SK-N-SH treated with all-trans-retinoic acid at 6 μM for 48 hours (cell line): ENCODE measurements at regions not wholly inside any gene's neighbourhood (a gene's known extent, or its start where the extent isn't known, plus 50 kb on each side); places are given as distances from the start of the nearest gene placed in this dataset.

Source experiments
- ATAC-seq: fragments of 200-7000 bp; cut with Tn5 transposase; 3 replicates; pipeline ENCODE4 v1.9.1; 2020; ENCODE audit warnings: mild to moderate bottlenecking, moderate library complexity
- ARNTL ChIP-seq: fragments of 450-650 bp; formaldehyde crosslinking; IDR thresholded peaks from 2 replicates; pipeline ENCODE4 v1.5.0; 2020; ENCODE audit warnings: low read depth, mild to moderate bottlenecking, moderate library complexity, borderline replicate concordance
- BACH2 ChIP-seq: fragments of 250-450 bp; sonication (Bioruptor Pico); IDR thresholded peaks from 2 replicates; pipeline ENCODE4 v1.9.0; 2021; ENCODE audit warnings: mild to moderate bottlenecking, borderline replicate concordance
- CSDC2 ChIP-seq: fragments of 250-450 bp; sonication (Bioruptor Pico); IDR thresholded peaks from 2 replicates; pipeline ENCODE4 v1.5.0; 2020; ENCODE audit warnings: mild to moderate bottlenecking, moderate library complexity
- GLIS3 ChIP-seq: fragments of 250-450 bp; sonication (Bioruptor Pico); IDR thresholded peaks from 2 replicates; pipeline ENCODE4 v1.5.0; 2020; ENCODE audit warnings: mild to moderate bottlenecking, moderate library complexity
- ISL1 ChIP-seq: fragments of 250-450 bp; sonication (Bioruptor Pico); IDR thresholded peaks from 2 replicates; pipeline ENCODE4 v2.1.2; 2022; ENCODE audit warnings: mild to moderate bottlenecking, moderate library complexity
- OSR1 ChIP-seq: fragments of 250-450 bp; sonication (Bioruptor Pico); IDR thresholded peaks from 2 replicates; pipeline ENCODE4 v1.8.0; 2022; ENCODE audit warnings: moderate library complexity, mild to moderate bottlenecking, inconsistent platforms
- PPARA ChIP-seq: fragments of 250-450 bp; sonication (Bioruptor Pico); IDR thresholded peaks from 2 replicates; pipeline ENCODE4 v1.5.0; 2020; ENCODE audit warnings: mild to moderate bottlenecking, borderline replicate concordance
- RARB ChIP-seq: fragments of 250-450 bp; sonication (Bioruptor Pico); IDR thresholded peaks from 2 replicates; pipeline ENCODE4 v1.8.0; 2021; ENCODE audit warnings: mild to moderate bottlenecking, moderate library complexity
- SNAI2 ChIP-seq: fragments of 250-450 bp; sonication (Bioruptor Pico); IDR thresholded peaks from 2 replicates; pipeline ENCODE4 v1.5.0; 2020; ENCODE audit warnings: mild to moderate bottlenecking, moderate library complexity
- TCF4 ChIP-seq: fragments of 250-450 bp; sonication (Bioruptor Pico); IDR thresholded peaks from 2 replicates; pipeline ENCODE4 v1.8.0; 2021; ENCODE audit warnings: mild to moderate bottlenecking, moderate library complexity, borderline replicate concordance
- TOX ChIP-seq: fragments of 250-450 bp; sonication (Bioruptor Pico); IDR thresholded peaks from 2 replicates; pipeline ENCODE4 v1.8.0; 2021; ENCODE audit warnings: mild to moderate bottlenecking, moderate library complexity, borderline replicate concordance
- ZC3H10 ChIP-seq: fragments of 250-450 bp; sonication (Bioruptor Pico); IDR thresholded peaks from 2 replicates; pipeline ENCODE4 v1.5.1; 2021; ENCODE audit warnings: mild to moderate bottlenecking, moderate library complexity
- ZFP30 ChIP-seq: fragments of 450-650 bp; formaldehyde crosslinking; IDR thresholded peaks from 2 replicates; pipeline ENCODE4 v1.5.0; 2022; ENCODE audit warnings: mild to moderate bottlenecking, moderate library complexity
- ZNF565 ChIP-seq: fragments of 450-650 bp; formaldehyde crosslinking; conservative IDR thresholded peaks from 2 replicates; pipeline ENCODE4 v1.5.0; 2020; ENCODE audit warnings: low read depth, mild to moderate bottlenecking, moderate library complexity
- ZNF70 ChIP-seq: fragments of 450-650 bp; formaldehyde crosslinking; IDR thresholded peaks from 2 replicates; pipeline ENCODE4 v1.5.0; 2020; ENCODE audit warnings: mild to moderate bottlenecking, moderate library complexity
- ZNF8 ChIP-seq: fragments of 450-650 bp; formaldehyde crosslinking; IDR thresholded peaks from 2 replicates; pipeline ENCODE4 v1.5.0; 2020; ENCODE audit warnings: mild to moderate bottlenecking, moderate library complexity
- TF ChIP-seq, protein P1 (sequence below): fragments of 250-450 bp; sonication (Bioruptor Pico); IDR thresholded peaks from 2 replicates; pipeline ENCODE4 v1.8.0; 2021; ENCODE audit warnings: low read depth, mild to moderate bottlenecking, moderate library complexity, borderline replicate concordance
- TF ChIP-seq, protein P2 (sequence below): fragments of 250-450 bp; sonication (Bioruptor Pico); IDR thresholded peaks from 2 replicates; pipeline ENCODE4 v1.5.1; 2021; ENCODE audit warnings: mild to moderate bottlenecking, moderate library complexity
- TF ChIP-seq, protein P3 (sequence below): fragments of 250-450 bp; sonication (Bioruptor Pico); IDR thresholded peaks from 2 replicates; pipeline ENCODE4 v1.8.0; 2020; ENCODE audit warnings: mild to moderate bottlenecking, moderate library complexity, borderline replicate concordance
- TF ChIP-seq, protein P4 (sequence below): fragments of 250-450 bp; sonication (Bioruptor Pico); IDR thresholded peaks from 2 replicates; pipeline ENCODE4 v1.5.1; 2020; ENCODE audit warnings: low read depth, mild to moderate bottlenecking, moderate library complexity

DNA sequence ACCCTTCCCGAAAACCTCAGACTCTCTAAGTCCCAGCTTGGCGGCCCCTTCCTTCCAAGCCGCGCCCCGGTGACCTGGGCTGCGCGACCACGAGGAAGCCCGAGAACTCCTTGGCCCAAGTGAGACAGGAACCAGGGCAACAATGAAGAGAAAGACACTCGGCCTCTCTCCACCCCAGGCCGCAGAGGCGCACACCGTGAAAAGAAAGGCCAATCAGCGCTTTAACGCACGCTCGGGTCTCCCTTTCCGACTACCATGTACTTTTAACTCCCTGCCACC is 166.4 kb upstream of the PPP1R3A start:
- peak; percentile 46 for ATAC-seq

DNA sequence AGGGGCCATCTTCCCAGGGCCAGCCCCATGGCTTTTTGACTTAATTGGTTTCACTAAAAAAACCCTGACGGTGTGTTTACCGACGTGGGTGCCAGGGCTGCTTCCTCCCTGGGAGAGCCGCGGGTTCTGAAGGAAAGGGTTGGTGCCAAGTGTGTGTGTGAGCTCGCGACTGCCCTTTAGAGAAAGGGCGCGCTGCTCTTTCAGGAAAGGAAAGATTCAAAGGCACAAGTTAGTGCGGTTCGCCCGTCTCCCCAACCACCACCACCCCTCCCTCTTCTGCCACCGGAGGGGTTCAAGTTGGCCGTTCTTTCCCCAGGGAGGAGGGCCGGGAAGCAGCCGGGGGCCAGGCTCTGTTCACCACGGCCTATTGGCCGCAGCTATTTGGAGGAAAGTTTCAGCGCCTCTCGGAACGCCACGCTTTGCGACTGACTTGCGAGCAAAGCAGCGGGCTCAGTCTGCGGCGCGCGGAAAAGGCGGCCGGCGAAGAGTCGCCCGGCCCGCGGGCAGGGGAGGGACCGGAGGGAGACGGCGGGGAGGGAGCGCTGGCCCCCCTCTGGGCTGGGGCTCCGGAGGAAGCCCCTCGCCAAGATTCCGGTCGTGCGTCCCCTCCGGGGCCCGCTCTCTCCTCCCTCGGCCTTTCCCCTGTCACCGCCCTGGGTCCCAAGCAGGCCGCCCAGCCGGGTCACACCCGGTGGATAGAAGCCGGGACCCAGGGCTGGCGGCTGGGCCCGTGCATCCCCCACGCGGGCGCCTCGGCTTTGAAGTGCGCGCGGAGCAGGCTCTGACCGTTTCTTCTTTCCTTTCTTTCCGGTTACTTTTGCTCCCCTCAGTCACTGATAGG is 165.9 kb upstream of the PPP1R3A start:
- TF ChIP-seq TOX (CRISPR knock-in tag): no peak
- TF ChIP-seq ZNF565: no peak
- TF ChIP-seq ZFP30: no peak
- TF ChIP-seq GLIS3 (CRISPR knock-in tag): no peak
- TF ChIP-seq SNAI2 (CRISPR knock-in tag): no peak
- no peak for TF ChIP-seq OSR1
- no peak for TF ChIP-seq RARB (CRISPR knock-in tag)
- TF ChIP-seq ZNF8: no peak
- TF ChIP-seq, protein P1, sequence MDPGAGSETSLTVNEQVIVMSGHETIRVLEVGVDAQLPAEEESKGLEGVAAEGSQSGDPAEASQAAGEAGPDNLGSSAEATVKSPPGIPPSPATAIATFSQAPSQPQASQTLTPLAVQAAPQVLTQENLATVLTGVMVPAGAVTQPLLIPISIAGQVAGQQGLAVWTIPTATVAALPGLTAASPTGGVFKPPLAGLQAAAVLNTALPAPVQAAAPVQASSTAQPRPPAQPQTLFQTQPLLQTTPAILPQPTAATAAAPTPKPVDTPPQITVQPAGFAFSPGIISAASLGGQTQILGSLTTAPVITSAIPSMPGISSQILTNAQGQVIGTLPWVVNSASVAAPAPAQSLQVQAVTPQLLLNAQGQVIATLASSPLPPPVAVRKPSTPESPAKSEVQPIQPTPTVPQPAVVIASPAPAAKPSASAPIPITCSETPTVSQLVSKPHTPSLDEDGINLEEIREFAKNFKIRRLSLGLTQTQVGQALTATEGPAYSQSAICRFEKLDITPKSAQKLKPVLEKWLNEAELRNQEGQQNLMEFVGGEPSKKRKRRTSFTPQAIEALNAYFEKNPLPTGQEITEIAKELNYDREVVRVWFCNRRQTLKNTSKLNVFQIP: no peak
- TF ChIP-seq PPARA (CRISPR knock-in tag): no peak
- TF ChIP-seq ZNF70: no peak
- TF ChIP-seq, protein P2, sequence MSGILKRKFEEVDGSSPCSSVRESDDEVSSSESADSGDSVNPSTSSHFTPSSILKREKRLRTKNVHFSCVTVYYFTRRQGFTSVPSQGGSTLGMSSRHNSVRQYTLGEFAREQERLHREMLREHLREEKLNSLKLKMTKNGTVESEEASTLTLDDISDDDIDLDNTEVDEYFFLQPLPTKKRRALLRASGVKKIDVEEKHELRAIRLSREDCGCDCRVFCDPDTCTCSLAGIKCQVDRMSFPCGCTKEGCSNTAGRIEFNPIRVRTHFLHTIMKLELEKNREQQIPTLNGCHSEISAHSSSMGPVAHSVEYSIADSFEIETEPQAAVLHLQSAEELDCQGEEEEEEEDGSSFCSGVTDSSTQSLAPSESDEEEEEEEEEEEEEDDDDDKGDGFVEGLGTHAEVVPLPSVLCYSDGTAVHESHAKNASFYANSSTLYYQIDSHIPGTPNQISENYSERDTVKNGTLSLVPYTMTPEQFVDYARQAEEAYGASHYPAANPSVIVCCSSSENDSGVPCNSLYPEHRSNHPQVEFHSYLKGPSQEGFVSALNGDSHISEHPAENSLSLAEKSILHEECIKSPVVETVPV (CRISPR knock-in tag): no peak
- TF ChIP-seq, protein P3, sequence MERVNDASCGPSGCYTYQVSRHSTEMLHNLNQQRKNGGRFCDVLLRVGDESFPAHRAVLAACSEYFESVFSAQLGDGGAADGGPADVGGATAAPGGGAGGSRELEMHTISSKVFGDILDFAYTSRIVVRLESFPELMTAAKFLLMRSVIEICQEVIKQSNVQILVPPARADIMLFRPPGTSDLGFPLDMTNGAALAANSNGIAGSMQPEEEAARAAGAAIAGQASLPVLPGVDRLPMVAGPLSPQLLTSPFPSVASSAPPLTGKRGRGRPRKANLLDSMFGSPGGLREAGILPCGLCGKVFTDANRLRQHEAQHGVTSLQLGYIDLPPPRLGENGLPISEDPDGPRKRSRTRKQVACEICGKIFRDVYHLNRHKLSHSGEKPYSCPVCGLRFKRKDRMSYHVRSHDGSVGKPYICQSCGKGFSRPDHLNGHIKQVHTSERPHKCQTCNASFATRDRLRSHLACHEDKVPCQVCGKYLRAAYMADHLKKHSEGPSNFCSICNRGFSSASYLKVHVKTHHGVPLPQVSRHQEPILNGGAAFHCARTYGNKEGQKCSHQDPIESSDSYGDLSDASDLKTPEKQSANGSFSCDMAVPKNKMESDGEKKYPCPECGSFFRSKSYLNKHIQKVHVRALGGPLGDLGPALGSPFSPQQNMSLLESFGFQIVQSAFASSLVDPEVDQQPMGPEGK (CRISPR knock-in tag): no peak
- TF ChIP-seq, protein P4, sequence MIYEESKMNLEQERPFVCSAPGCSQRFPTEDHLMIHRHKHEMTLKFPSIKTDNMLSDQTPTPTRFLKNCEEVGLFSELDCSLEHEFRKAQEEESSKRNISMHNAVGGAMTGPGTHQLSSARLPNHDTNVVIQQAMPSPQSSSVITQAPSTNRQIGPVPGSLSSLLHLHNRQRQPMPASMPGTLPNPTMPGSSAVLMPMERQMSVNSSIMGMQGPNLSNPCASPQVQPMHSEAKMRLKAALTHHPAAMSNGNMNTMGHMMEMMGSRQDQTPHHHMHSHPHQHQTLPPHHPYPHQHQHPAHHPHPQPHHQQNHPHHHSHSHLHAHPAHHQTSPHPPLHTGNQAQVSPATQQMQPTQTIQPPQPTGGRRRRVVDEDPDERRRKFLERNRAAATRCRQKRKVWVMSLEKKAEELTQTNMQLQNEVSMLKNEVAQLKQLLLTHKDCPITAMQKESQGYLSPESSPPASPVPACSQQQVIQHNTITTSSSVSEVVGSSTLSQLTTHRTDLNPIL (CRISPR knock-in tag): no peak
- TF ChIP-seq ARNTL (CRISPR knock-in tag): no peak
- no peak for TF ChIP-seq TCF4 (CRISPR knock-in tag)
- no peak for TF ChIP-seq CSDC2
- TF ChIP-seq ISL1: no peak
- peak; percentile 18 for ATAC-seq

More for the DNA sequence above, 166.4 kb upstream of the PPP1R3A start:
- no peak for TF ChIP-seq ZC3H10
- TF ChIP-seq ZNF70: no peak
- TF ChIP-seq TOX (CRISPR knock-in tag): no peak
- TF ChIP-seq, protein P4 (CRISPR knock-in tag): no peak
- TF ChIP-seq, all 23 proteins: peak for 0

DNA sequence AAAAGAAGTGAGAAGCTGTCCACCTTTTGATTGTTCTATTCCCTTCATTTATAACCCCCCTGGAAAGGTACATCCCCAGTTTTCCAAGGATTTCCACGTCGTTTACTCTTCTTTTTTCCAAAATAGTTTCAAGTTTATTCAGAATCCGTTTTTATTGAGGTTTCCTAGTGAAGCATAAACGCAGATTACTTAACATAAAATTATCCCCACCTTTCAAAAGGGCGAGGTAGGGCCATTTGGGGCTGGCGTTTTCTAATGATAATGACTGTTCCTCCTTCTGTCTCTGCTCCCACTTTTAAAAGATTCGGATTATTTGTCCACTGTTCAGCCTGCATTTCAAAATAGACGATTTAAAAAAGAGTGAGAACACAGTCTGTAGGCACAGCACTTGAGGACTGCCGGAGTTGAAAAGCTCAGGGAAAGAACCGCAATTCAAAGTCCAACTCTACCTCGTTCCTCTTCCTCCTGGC is 165.2 kb upstream of the PPP1R3A start:
- no peak for ATAC-seq
- TF ChIP-seq RARB (CRISPR knock-in tag) (no peak), GLIS3 (CRISPR knock-in tag) (no peak), PPARA (CRISPR knock-in tag) (no peak), ZC3H10 (no peak), ZNF565 (no peak), OSR1 (no peak), ZNF8 (no peak), ZFP30 (no peak), TOX (CRISPR knock-in tag) (no peak), BACH2 (CRISPR knock-in tag) (no peak)
- TF ChIP-seq, protein P3 (CRISPR knock-in tag): no peak
- TF ChIP-seq, protein P2 (CRISPR knock-in tag): no peak
